Lower leg skin (tissue), 3 donors: ENCODE measurements at regions not wholly inside any gene's neighbourhood (a gene's known extent, or its start where the extent isn't known, plus 50 kb on each side); places are given as distances from the start of the nearest gene placed in this dataset.

ENCODE experiments used
- POLR2A ChIP-seq, 2 donors: fragments of 450-650 bp; IDR thresholded peaks; one replicate each; pipeline ENCODE4 v1.6.1; 2016 to 2017; ENCODE audit warnings: antibody characterized with exemption in 2 of 2, mild to moderate bottlenecking in 1 of 2, moderate library complexity in 1 of 2
- TF ChIP-seq, protein P1 (sequence below), 3 donors: fragments of 450-650 bp; IDR thresholded peaks; one replicate each; pipeline ENCODE4 v1.5.1; 2016; ENCODE audit warnings: antibody characterized with exemption in 3 of 3, mild to moderate bottlenecking in 3 of 3, moderate library complexity in 2 of 3

- TF ChIP-seq, protein P1, sequence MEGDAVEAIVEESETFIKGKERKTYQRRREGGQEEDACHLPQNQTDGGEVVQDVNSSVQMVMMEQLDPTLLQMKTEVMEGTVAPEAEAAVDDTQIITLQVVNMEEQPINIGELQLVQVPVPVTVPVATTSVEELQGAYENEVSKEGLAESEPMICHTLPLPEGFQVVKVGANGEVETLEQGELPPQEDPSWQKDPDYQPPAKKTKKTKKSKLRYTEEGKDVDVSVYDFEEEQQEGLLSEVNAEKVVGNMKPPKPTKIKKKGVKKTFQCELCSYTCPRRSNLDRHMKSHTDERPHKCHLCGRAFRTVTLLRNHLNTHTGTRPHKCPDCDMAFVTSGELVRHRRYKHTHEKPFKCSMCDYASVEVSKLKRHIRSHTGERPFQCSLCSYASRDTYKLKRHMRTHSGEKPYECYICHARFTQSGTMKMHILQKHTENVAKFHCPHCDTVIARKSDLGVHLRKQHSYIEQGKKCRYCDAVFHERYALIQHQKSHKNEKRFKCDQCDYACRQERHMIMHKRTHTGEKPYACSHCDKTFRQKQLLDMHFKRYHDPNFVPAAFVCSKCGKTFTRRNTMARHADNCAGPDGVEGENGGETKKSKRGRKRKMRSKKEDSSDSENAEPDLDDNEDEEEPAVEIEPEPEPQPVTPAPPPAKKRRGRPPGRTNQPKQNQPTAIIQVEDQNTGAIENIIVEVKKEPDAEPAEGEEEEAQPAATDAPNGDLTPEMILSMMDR (IDR thresholded peaks at IDR 0.05), result no peak
- TF ChIP-seq POLR2A (IDR thresholded peaks at IDR 0.05), result no peak
Observed at GRCh38 chr4:136769717-136770116, 762.6 kb downstream of the PCDH18 start.
